SK-N-SH (cell line): ENCODE measurements at regions not wholly inside any gene's neighbourhood (a gene's known extent, or its start where the extent isn't known, plus 50 kb on each side); places are given as distances from the start of the nearest gene placed in this dataset.

ENCODE experiments used
- CTCF ChIA-PET: fragments of 300-600, 350-600 bp; formaldehyde crosslinking; extraction: SDS; loops from one replicate; lab custom pipeline; 2021; lab: Yijun Ruan, JAX
- POLR2A ChIA-PET: fragments of 350-600 bp; sonication (Branson Sonifier 250); formaldehyde crosslinking; extraction: SDS; loops from one replicate; lab custom pipeline; 2020; ENCODE audit warnings: antibody characterized with exemption, inconsistent platforms; lab: Yijun Ruan, JAX
- DNase-seq: peaks from one replicate; pipeline ENCODE4 v3.0.0; 2012
- H2AFZ ChIP-seq: fragments of 200-600 bp; sonication (generic); 2 replicates; pipeline ENCODE4 v1.8.1; 2016; ENCODE audit warnings: antibody characterized with exemption, mild to moderate bottlenecking, low read depth
- H3F3A ChIP-seq: fragments of 200-600 bp; sonication (generic); replicated peaks from 2 replicates; pipeline ENCODE3; 2016; ENCODE audit warnings: antibody characterized with exemption, mild to moderate bottlenecking; ENCODE audit not compliant: insufficient read depth
- H3K27ac ChIP-seq, 2 experiments: fragments of 200-500 bp in 1 of 2; fragments of 200-600 bp in 1 of 2; sonication (Bioruptor generic) in 1 of 2; sonication (generic), shearing (Covaris generic) in 1 of 2; 2 replicates each; pipeline versions ENCODE4 v1.5.1 to v1.6.1; 2014 to 2016; ENCODE audit warnings: low read depth in 2 of 2, inconsistent platforms in 1 of 2, low read length in 1 of 2, mild to moderate bottlenecking in 1 of 2, mixed read lengths in 1 of 2
- H3K27me3 ChIP-seq: fragments of 200-600 bp; sonication (generic), shearing (Covaris generic); 2 replicates; pipeline ENCODE4 v1.6.1; 2016; ENCODE audit warnings: mixed run types; ENCODE audit not compliant: insufficient read depth
- H3K36me3 ChIP-seq, 2 experiments: fragments of 200-500 bp in 1 of 2; fragments of 200-600 bp in 1 of 2; sonication (Bioruptor generic) in 1 of 2; sonication (generic) in 1 of 2; replicated peaks in 1 of 2; 2 replicates each; pipeline versions ENCODE3 to v1.5.1; 2014 to 2016; ENCODE audit warnings: low read length in 1 of 2, mild to moderate bottlenecking in 1 of 2; ENCODE audit not compliant: insufficient read depth in 2 of 2, control insufficient read depth in 1 of 2
- H3K4me1 ChIP-seq, 2 experiments: fragments of 200-500 bp in 1 of 2; fragments of 200-600 bp in 1 of 2; sonication (Bioruptor generic) in 1 of 2; sonication (generic), shearing (Covaris generic) in 1 of 2; 2 replicates each; pipeline versions ENCODE4 v1.5.1 to v1.6.1; 2014 to 2016; ENCODE audit warnings: low read depth in 1 of 2, low read length in 1 of 2, mixed run types in 1 of 2; ENCODE audit not compliant: insufficient read depth in 2 of 2, control insufficient read depth in 1 of 2
- H3K4me2 ChIP-seq: fragments of 200-600 bp; sonication (generic), shearing (Covaris generic); 2 replicates; pipeline ENCODE4 v1.6.1; 2017; ENCODE audit warnings: mixed run types
- H3K4me3 ChIP-seq, 2 experiments: fragments of 200-500 bp in 1 of 2; fragments of 200-600 bp in 1 of 2; sonication (Bioruptor generic) in 1 of 2; sonication (generic), shearing (Covaris generic) in 1 of 2; 2 replicates each; pipeline versions ENCODE4 v1.5.1 to v1.8.1; 2014 to 2016; ENCODE audit warnings: low read depth in 2 of 2, inconsistent platforms in 1 of 2, low read length in 1 of 2, mild to moderate bottlenecking in 1 of 2, mixed read lengths in 1 of 2, moderate library complexity in 1 of 2
- H3K79me2 ChIP-seq: fragments of 200-600 bp; sonication (generic); 2 replicates; pipeline ENCODE4 v1.8.1; 2017; ENCODE audit warnings: mild to moderate bottlenecking; ENCODE audit not compliant: insufficient read depth
- H3K9ac ChIP-seq: fragments of 200-600 bp; sonication (generic); 2 replicates; pipeline ENCODE4 v1.6.1; 2017; ENCODE audit warnings: mixed run types
- H3K9me2 ChIP-seq: fragments of 200-600 bp; sonication (generic); 2 replicates; pipeline ENCODE4 v1.6.1; 2017; ENCODE audit warnings: mixed run types
- H3K9me3 ChIP-seq: fragments of 200-600 bp; sonication (generic); 2 replicates; pipeline ENCODE4 v1.6.1; 2017; ENCODE audit warnings: mixed run types, mild to moderate bottlenecking, moderate library complexity
- H4K20me1 ChIP-seq: fragments of 200-600 bp; sonication (generic); 2 replicates; pipeline ENCODE4 v1.6.1; 2017; ENCODE audit warnings: mild to moderate bottlenecking, mixed run types; ENCODE audit not compliant: insufficient read depth
- CTCF ChIP-seq: fragments of 200-600 bp; sonication (generic); IDR thresholded peaks from 2 replicates; pipeline ENCODE4 v1.6.1; 2017; ENCODE audit warnings: antibody characterized with exemption, mild to moderate bottlenecking, moderate library complexity
- EP300 ChIP-seq, 2 experiments: IDR thresholded peaks; 2 replicates each; pipeline versions ENCODE4 v1.4.0 to v1.6.1; 2012; ENCODE audit warnings: borderline replicate concordance in 1 of 2, low read depth in 1 of 2, low read length in 1 of 2
- FOSL2 ChIP-seq: IDR thresholded peaks from 2 replicates; pipeline ENCODE4 v1.4.0; 2012; ENCODE audit warnings: low read depth, mild to moderate bottlenecking, moderate library complexity, borderline replicate concordance
- FOXJ3 ChIP-seq: sonication (generic); formaldehyde crosslinking; IDR thresholded peaks from 2 replicates; pipeline ENCODE4 v1.5.1; 2020; ENCODE audit warnings: mild to moderate bottlenecking, missing genetic modification reagents
- FOXM1 ChIP-seq: IDR thresholded peaks from 2 replicates; pipeline ENCODE4 v1.4.0; 2012; ENCODE audit warnings: low read depth, mild to moderate bottlenecking
- GATA2 ChIP-seq: sonication (generic); formaldehyde crosslinking; IDR thresholded peaks from 2 replicates; pipeline ENCODE4 v1.5.0; 2020; ENCODE audit warnings: mild to moderate bottlenecking, missing genetic modification reagents
- IRF3 ChIP-seq: fragments of 150-350 bp; IDR thresholded peaks from 2 replicates; pipeline ENCODE4 v1.6.1; 2016; ENCODE audit warnings: mild to moderate bottlenecking, low read depth, low read length
- JUND ChIP-seq: IDR thresholded peaks from 2 replicates; pipeline ENCODE4 v1.4.0; 2012
- MAX ChIP-seq: IDR thresholded peaks from 2 replicates; pipeline ENCODE4 v1.4.0; 2012; ENCODE audit warnings: low read depth
- MEF2A ChIP-seq: IDR thresholded peaks from 2 replicates; pipeline ENCODE4 v1.4.0; 2012; ENCODE audit warnings: low read depth, borderline replicate concordance
- MXI1 ChIP-seq: IDR thresholded peaks from 2 replicates; pipeline ENCODE4 v1.6.1; 2012; ENCODE audit warnings: mild to moderate bottlenecking, low read depth, low read length, improper control_type of control experiment
- NRF1 ChIP-seq: IDR thresholded peaks from 2 replicates; pipeline ENCODE4 v1.6.1; 2012; ENCODE audit warnings: low read depth, mild to moderate bottlenecking, low read length
- RAD21 ChIP-seq: IDR thresholded peaks from 2 replicates; pipeline ENCODE4 v1.6.1; 2012; ENCODE audit warnings: mild to moderate bottlenecking, low read length
- RFX5 ChIP-seq: IDR thresholded peaks from 2 replicates; pipeline ENCODE4 v1.6.1; 2012; ENCODE audit warnings: mild to moderate bottlenecking, improper control_type of control experiment, low read length
- SIN3A ChIP-seq: IDR thresholded peaks from 2 replicates; pipeline ENCODE4 v1.6.1; 2012; ENCODE audit warnings: low read depth, mild to moderate bottlenecking, low read length, moderate library complexity, borderline replicate concordance
- SMC3 ChIP-seq: IDR thresholded peaks from 2 replicates; pipeline ENCODE4 v1.6.1; 2012; ENCODE audit warnings: low read depth, low read length, improper control_type of control experiment
- USF2 ChIP-seq: fragments of 150-350 bp; IDR thresholded peaks from 2 replicates; pipeline ENCODE4 v1.6.1; 2017; ENCODE audit warnings: antibody characterized with exemption, low read length, low read depth, borderline replicate concordance
- WGBS: methylation state at CpG from one replicate; pipeline ENCODE4 v1.1.6; 2017; ENCODE audit warnings: low lambda C conversion rate; 5-methylcytosine and 5-hydroxymethylcytosine counted together

- DNase-seq = no peak
- no peak overlapping the region for H3K4me3 ChIP-seq
- no peaks in the 10 kb centered on the region for H3K9me2 ChIP-seq
- H3K9me3 ChIP-seq = no peaks in the 10 kb centered on the region
- ChIA-PET POLR2A (no interaction called here), CTCF (interaction anchor here (1.1 kb wide), 1 partner anchor 18 kb away, joined by 3 read pairs; no protein-coding TSS in a partner anchor)
- no peak overlapping the region for H3K9ac ChIP-seq
- no peaks in the 10 kb centered on the region for H3K79me2 ChIP-seq
- no peaks in the 10 kb centered on the region for H3K27me3 ChIP-seq
- H2AFZ ChIP-seq = no peak overlapping the region
- no peaks in the 10 kb centered on the region for H3K4me1 ChIP-seq
- no peaks in the 10 kb centered on the region for H4K20me1 ChIP-seq
- no peak overlapping the region for H3K4me2 ChIP-seq
- no peaks in the 10 kb centered on the region for H3F3A ChIP-seq
- WGBS = 86% methylated on average over 4 of the region's 4 CpGs
- no peaks in the 10 kb centered on the region for H3K36me3 ChIP-seq
- TF ChIP-seq MXI1 = no peak
- TF ChIP-seq MEF2A = no peak
- no peak for TF ChIP-seq FOXJ3 (CRISPR knock-in tag)
- TF ChIP-seq JUND = no peak
- no peak for TF ChIP-seq RFX5
- TF ChIP-seq EP300 (IDR thresholded peaks at IDR 0.05; ENCODE audit: borderline replicate concordance in 1 of 2, low read depth in 1 of 2, low read length in 1 of 2) = no peak
- no peak for TF ChIP-seq GATA2 (CRISPR knock-in tag)
- TF ChIP-seq FOXM1 = no peak
- no peak for TF ChIP-seq USF2
- no peak for TF ChIP-seq SMC3
- no peak overlapping the region for H3K27ac ChIP-seq
Observed at GRCh38 chr5:91494447-91494996, 111.4 kb upstream of the ARRDC3 start.

GRCh38 chr5:91493086-91493485, 110.0 kb upstream of the ARRDC3 start:
- DNase-seq = no peak
- no peak for TF ChIP-seq EP300 (IDR thresholded peaks at IDR 0.05; ENCODE audit: borderline replicate concordance in 1 of 2, low read depth in 1 of 2, low read length in 1 of 2)
- TF ChIP-seq RAD21 = no peak
- TF ChIP-seq IRF3 = no peak
- no peak for TF ChIP-seq MAX
- no peak for TF ChIP-seq FOSL2
- no peak for TF ChIP-seq FOXM1
- no peak for TF ChIP-seq CTCF
- no peak for TF ChIP-seq NRF1
- TF ChIP-seq SIN3A = no peak
- CTCF ChIA-PET = no interaction called here

More at GRCh38 chr5:91493086-91493485, 110.0 kb upstream of the ARRDC3 start:
- H3K27ac ChIP-seq = no peak overlapping the region
- H3K9me2 ChIP-seq = no peaks in the 10 kb centered on the region
- H3K4me2 ChIP-seq = no peak overlapping the region
- no peaks in the 10 kb centered on the region for H3K4me1 ChIP-seq
- H3K79me2 ChIP-seq = no peaks in the 10 kb centered on the region
- no peaks in the 10 kb centered on the region for H3K27me3 ChIP-seq
- POLR2A ChIA-PET = no interaction called here
- H2AFZ ChIP-seq = no peak overlapping the region
- no peak overlapping the region for H3K4me3 ChIP-seq
- H3F3A ChIP-seq = no peaks in the 10 kb centered on the region
- no peak overlapping the region for H3K9ac ChIP-seq
- no peaks in the 10 kb centered on the region for H4K20me1 ChIP-seq
- no peaks in the 10 kb centered on the region for H3K36me3 ChIP-seq
- H3K9me3 ChIP-seq = no peaks in the 10 kb centered on the region
- WGBS = 68% methylated on average over 1 of the region's 1 CpG
